ENCODE measurements at regions not wholly inside any gene's neighbourhood (a gene's known extent, or its start where the extent isn't known, plus 50 kb on each side); places are given as distances from the start of the nearest gene placed in this dataset.

- no peak for TF ChIP-seq POLR2AphosphoS5 (IDR thresholded peaks at IDR 0.05; ENCODE audit: low read depth, low read length)
- TF ChIP-seq TAF1 (IDR thresholded peaks at IDR 0.05; ENCODE audit: borderline replicate concordance, insufficient read depth, low read length), result no peak
These were observed 382.0 kb downstream of the CDH26 start for GRCh38 chr20:60340232-60340631.

Data from PFSK-1 (cell line).